ENCODE measurements at regions not wholly inside any gene's neighbourhood (a gene's known extent, or its start where the extent isn't known, plus 50 kb on each side); places are given as distances from the start of the nearest gene placed in this dataset.

DNA sequence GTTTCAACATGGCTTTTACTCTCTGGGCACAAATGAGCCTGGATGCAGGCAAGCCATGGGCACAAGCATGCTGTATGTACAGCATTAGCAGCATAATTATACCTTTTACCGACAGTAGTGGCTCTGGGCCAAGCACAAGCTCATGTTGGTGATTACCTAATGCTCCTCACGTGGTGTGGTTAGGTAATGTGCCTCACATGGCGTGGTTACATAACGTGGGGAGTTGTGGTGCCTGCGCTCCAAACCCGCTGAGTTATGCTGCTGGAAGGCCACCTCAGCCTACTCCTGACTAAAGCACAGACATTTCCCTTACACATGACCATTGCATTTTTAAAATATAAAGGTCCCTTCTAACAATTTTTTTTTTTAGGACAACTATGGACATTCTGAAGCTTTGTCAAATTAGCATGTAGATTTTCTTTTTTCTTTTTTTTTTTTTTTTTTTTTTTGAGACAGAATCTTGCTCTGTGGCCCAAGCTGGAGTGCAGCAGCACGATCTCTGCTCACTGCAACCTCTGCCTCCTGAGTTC lies 794.0 kb downstream of the EFNA5 start:
- ATAC-seq = peak; percentile 50

GRCh38 chr5:106876298-106876622 lies 794.5 kb downstream of the EFNA5 start:
- ATAC-seq = no peak

GRCh38 chr5:106875591-106876297 lies 795.0 kb downstream of the EFNA5 start:
- peak; percentile 28 for ATAC-seq

DNA sequence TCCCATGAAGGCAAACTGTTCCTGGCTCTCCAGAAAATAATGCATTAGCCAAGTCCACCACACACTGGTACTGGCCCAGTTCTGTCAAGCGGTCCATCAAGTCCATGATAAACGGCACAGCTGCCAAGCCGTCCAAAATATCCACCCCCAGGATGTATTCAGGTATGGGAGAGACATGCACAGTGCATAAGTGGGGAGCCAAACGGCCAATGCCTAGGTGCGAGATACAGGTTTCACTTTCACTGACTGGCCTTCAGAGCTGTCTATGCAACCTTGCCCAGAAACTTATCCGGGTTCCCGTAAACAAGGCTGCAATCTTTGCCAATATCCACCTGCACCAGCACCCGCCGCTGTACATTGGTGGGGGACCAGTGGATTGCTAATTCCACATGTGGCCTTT lies 795.8 kb downstream of the EFNA5 start:
- ATAC-seq = no peak

- ATAC-seq = no peak
Measured at GRCh38 chr5:106874531-106874930, 796.2 kb downstream of the EFNA5 start.

DNA sequence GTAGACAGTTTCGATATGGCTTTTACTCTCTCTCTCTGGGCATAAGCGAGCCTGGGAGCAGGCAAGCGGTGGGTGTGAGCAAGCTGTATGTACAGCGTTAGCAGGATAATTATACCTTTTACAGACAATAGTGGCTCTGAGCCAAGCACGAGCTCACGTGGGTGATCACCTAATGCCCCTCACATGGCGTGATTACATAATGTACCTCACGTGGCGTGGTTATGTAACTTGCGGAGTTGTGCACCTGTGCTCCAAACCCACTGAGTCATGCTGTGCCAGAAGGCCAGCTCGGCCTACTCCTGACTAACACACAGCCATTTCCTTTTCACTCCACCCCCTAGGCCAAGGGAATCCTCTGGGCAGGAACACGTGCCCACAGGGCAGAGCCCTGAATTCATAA lies 797.2 kb downstream of the EFNA5 start:
- ATAC-seq = peak; percentile 93

DNA sequence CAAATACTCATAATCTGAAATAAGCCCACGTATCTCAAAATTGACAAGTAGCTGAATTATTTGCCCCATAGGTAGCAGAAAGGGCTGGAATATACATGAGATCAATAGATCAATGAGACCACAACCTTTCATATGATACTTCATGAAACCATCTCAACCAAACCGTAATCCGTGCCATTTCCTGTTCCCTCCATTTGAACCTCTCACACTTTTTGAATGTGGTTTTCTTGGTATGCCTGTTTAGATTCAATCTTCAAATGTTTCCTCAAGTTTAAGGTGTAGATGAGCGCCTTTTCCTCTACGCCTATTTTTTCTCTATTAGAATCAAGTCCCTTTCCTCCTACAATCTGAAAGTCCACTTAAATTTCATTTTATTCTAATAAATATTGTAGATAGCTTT lies 805.5 kb downstream of the EFNA5 start:
- no peak for ATAC-seq

- ATAC-seq = no peak
Measured at GRCh38 chr5:106862450-106863193, 808.1 kb downstream of the EFNA5 start.

DNA sequence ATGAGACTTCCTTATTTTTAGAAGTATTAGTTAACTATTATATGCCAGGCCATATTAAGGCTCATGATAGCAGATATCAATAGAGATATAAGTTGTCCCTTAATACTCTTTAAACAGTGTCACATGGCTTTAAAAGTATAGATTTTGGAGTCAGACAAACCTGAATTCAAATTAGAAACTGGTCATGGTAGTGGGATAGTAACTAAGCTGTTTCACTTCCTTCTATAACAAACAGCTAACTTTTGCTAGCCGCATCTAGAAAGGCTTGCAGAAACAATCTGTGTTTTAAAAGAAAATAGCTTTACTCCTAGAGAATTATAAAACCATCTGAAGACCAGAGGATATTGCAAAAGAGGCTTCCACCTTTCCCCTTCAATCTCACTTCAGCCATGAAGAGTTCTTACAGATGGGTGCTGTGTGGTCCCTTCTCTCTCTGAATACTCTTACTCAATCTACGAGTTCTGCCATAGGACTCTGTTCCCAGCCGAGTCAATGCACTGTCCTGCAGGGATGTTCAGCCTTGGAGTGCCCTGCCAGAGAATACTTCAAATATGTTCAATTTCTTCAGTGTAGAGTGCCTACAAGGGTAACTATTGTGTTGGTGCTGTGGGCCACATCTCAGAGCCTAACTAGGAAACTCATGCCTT lies 810.2 kb downstream of the EFNA5 start:
- ATAC-seq = no peak

DNA sequence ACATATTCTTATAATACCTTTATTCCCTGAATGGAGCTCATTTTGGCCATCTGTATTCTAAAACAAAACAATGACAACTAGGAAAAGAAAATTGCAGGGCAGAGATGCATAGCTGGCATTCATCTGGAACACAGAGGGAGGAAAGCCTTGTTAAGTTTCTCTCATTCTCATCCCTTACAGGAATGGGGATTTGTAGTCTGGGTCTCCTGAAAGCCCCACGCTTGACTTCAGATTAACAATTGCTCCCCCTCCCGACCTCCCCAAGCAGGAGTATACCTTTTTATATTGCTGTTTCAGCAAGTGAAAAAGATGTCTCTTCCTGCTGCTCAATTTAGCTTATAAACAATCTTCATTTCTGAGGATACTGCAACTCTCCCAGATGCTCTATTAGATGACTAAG lies 812.1 kb downstream of the EFNA5 start:
- no peak for ATAC-seq

- ATAC-seq = no peak
Measured at GRCh38 chr5:106854922-106855321, 815.8 kb downstream of the EFNA5 start.

DNA sequence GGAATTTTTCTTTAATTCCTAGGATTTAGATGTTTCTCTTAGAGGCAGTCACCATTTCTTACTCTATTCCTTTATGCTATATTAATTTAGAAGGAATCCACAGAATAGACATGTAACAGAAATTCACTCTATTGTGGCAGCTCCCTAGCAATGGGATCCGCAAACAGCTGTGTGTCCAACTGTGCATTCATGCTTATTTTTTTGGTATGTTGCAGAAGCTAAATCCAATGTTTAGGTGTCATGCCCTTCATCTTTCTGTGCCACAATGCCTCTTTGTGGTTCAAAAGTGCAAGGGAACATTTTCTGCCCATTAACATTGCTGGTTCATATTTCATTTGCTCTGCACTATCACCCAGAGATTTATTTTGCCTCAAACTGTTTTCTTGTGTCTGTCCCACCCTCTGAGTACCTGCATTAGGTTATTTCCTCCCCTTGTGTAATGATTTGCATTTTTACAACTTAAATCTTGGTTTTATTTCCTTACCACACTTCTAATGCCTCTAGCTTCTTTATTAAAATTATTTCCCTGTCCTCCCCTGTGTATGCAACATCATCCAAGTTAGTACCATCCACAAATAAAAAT lies 816.5 kb downstream of the EFNA5 start:
- no peak for ATAC-seq

DNA sequence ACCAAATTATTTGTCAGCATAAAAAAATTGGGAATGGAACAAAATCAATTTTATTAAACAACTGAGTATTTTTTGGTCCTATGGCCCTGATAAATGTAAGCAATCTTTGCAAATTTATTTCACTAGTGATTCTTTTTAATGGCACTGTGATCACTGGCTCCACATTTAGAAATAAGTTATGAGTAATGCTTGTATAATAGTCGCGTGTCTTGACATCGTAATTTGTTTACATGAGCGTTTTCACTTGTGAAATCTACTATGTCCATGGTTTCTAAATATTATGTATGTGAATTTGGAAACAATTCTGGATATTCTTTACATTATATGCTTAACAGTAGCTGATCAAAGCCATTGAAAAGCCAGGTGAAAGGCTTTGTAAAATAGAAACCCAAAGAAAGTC lies 817.5 kb downstream of the EFNA5 start:
- ATAC-seq = no peak

DNA sequence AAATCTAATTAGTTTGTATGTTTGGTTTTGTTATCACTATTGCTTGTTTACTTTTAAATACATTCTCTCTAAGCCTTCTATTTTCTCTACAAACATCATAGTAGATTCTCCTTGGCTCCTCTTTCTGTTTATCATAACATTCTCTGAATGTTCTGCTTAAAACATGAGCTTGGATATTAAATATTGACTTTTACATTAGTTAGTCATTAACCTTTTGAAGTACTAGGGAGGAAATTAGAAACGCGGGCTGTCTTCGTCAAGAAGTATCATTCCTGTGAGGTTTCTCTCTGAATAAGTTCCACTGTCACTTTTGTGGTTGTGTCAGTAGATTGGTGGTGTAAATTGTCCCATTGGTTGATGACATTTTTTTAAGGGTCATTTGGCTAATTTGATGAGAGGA lies 821.5 kb downstream of the EFNA5 start:
- ATAC-seq = no peak

DNA sequence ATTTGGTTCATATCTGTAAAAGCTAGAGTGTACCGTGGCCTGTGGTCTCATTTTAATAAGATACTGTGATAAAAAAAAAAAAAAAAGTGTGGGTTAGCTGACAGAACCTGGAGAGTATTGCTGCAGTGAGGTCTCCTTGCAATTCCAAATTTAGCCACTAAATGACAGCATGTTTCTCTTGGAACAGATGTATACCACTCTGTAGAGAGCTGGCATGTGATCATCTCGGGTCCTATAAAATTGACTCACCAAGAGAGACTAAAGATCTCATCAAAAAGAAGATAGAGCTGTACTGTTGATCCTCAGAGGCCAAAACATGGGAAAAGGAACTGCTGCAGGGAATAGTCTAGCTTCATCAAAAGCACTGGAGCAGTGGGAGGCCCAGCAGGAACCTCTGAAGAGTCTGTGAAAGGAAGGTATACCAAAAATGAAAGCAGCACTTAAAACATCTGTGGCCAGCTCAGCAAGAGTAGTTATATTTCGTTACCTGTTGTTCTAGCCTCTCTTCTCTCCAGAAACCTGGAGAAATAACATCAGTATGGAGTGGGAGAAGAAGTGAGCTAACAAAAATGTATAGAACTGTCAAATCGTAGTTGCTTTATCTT lies 826.8 kb downstream of the EFNA5 start:
- peak; percentile 48 for ATAC-seq

DNA sequence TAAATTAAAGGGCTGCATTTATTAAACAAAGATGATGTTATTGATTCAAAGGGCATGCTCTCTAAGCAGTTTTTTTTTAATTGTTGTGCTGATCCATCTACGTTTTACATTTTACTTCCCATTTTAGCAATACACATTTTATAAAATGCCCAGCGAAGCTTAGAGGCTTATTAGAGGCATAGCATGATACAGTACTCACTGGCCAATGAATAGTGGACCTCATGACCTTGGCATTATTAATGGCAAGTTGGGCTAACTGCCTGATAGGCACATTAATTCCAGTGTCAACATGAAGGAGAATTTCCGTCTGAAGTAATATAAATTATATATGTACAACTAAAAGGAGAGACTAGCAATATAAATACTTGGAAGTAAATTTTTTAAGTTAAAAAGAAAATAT lies 837.2 kb downstream of the EFNA5 start:
- no peak for ATAC-seq

DNA sequence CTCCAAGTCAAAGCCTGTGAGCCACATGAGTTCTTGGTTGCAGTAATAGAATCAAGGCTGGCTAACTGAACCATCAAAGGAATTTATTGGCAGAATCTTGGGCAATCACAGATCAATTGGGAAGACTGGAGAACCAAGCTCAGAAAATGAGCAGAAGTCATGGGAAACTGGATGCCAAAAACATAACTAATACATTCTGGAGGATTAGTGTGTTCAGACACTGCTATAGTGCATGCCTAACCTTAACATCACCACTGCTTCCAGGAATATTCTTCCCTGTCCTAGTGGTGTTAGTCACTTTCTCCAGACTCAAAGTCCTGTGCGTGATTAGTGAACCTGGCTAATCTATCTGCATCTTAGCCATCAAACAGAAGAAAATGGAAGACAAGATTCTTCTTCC lies 843.7 kb downstream of the EFNA5 start:
- no peak for ATAC-seq

DNA sequence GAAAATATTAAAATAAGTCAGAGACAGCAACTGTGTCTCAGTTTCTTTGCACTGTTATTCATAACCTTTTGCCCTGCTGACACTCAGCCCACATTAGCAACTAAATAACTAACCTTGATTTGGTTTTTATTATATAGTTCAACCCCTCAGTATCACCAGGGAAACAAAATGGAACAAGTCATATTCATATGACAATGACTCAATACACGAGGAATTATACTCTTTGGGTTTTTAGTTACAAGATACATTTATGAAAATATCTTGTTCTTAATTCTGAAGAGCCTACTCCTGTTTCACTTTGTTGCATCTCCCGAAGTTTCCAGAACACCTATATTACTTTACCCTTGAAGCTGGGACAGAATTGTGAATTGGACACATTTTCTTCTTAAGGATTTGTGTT lies 845.4 kb downstream of the EFNA5 start:
- ATAC-seq = no peak

GRCh38 chr5:106822851-106823250 lies 847.9 kb downstream of the EFNA5 start:
- ATAC-seq = no peak

- ATAC-seq = no peak
Measured at GRCh38 chr5:106818552-106818951, 852.2 kb downstream of the EFNA5 start.

DNA sequence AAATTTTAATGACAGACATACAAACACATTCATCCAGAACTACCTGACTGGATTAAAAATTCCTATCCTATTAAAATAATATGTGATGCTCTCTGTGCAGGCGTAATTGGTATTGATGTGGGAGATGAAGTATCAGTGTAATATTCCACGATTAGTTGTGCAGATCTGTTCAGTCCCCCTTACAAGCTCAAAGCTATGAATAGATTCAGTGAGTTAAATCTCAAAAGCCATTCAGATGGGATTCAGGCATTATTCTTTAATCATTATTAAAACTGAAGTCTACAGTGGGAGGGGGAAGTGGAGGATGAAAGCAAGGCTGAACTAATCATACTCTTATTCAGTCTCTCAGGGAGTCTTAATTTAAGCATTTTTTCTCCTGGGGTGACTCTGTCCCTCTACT lies 855.8 kb downstream of the EFNA5 start:
- ATAC-seq = no peak

DNA sequence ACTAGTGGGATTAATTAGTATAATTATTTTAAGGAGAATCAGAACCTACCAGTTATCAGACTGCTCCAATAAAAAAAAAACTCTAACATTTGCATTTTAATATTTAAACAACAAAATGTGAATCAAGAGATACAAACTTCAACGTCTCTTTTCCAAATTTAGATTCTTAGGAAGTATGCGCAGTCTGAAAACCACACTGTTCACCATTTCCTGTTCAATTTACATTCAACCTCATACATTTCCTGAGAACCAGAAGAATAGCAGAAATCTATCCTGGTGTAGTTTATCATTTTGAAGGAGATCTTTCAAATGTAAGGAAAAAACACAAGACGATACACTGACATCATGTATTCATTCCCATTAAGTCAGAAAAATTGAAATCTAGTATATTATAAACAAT lies 869.2 kb downstream of the EFNA5 start:
- no peak for ATAC-seq

DNA sequence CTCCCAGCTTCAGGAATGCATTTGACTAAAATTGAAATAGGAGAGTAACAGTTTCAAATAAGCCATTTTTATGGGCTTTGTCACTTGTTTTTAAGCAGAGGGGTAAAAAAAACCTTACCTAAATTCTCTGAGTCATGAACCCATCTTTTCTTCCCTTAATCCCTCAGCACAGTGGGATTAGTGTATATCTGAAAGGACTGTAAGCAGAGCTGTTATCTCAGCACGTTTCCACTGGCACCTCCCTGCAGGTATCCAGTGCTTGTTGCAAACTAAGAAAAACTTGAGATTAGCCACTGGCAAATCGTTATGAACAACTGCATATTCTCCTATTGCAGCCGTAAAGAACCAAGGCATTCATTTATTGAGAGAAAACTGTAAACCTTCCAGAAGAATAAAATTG lies 872.7 kb downstream of the EFNA5 start:
- ATAC-seq = no peak
